ENCODE measurements at regions not wholly inside any gene's neighbourhood (a gene's known extent, or its start where the extent isn't known, plus 50 kb on each side); places are given as distances from the start of the nearest gene placed in this dataset.

DNA sequence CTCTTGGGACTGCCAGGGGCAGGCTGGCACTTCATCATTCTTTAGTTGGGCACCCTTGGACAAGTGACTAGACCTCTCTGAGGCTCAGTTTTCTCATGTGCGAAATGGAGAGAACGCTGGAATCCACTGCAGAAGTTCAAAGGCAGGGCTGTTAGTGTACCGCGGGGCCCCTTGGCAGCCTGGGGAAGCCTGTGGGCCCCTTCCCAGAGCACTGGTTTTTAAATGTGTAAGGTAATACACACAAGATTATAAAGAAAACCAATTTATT is 209.5 kb upstream of the MVB12B start (continued):
- TF ChIP-seq SREBF2 (IDR thresholded peaks at IDR 0.05; ENCODE audit: low read length), result no peak

GRCh38 chr9:126117631-126118030 is 209.0 kb upstream of the MVB12B start:
- H4K20me1 ChIP-seq (ENCODE audit: control insufficient read depth, insufficient read depth), result no peaks in the 10 kb centered on the region
- no peak overlapping the region for H2AFZ ChIP-seq (ENCODE audit: control insufficient read depth, low read depth, low read length)
- no peak overlapping the region for H3K9ac ChIP-seq (ENCODE audit: control insufficient read depth, insufficient read depth, low read length)
- no peak overlapping the region for H3K27ac ChIP-seq (ENCODE audit: control insufficient read depth, insufficient read depth)
- POLR2A ChIA-PET, result no interaction called here
- TF ChIP-seq BHLHE40 (IDR thresholded peaks at IDR 0.05; ENCODE audit: borderline replicate concordance in 1 of 2, low read depth in 2 of 2, low read length in 1 of 2) (no peak), LARP7 (IDR thresholded peaks at IDR 0.05) (no peak), KDM1A (IDR thresholded peaks at IDR 0.05; ENCODE audit: borderline replicate concordance) (no peak), TCF7 (IDR thresholded peaks at IDR 0.05; ENCODE audit: borderline replicate concordance) (no peak), PKNOX1 (IDR thresholded peaks at IDR 0.05) (no peak), POLR2A (IDR thresholded peaks at IDR 0.05; ENCODE audit: low read depth, low read length) (no peak), IRF5 (IDR thresholded peaks at IDR 0.05; ENCODE audit: borderline replicate concordance) (no peak), PAX5 (IDR thresholded peaks at IDR 0.05; ENCODE audit: borderline replicate concordance, low read depth, low read length) (no peak)
- intact Hi-C loops (cut with micrococcal nuclease; ENCODE audit: unreplicated experiment) (no loop called here), in situ Hi-C loops (cut with MboI) (no loop called here)
- peaks cover 2 to 6% of the 10 kb centered on the region in 2 experiments; a peak in 3 of 4 replicates for H3K27me3 ChIP-seq (replicated peaks in 1 of 2; ENCODE audit: control insufficient read depth in 2 of 2, insufficient read depth in 2 of 2, low read length in 1 of 2)
- H3K4me3 ChIP-seq, result no peak overlapping the region
- no peak overlapping the region for H3K4me2 ChIP-seq (ENCODE audit: control insufficient read depth, insufficient read depth)
- WGBS (ENCODE audit: insufficient coverage, insufficient replicate concordance, low lambda C conversion rate, missing lambda C conversion rate), result 37% methylated on average over 9 of the region's 9 CpGs
- no peak for ATAC-seq
- H3K79me2 ChIP-seq (ENCODE audit: control insufficient read depth, insufficient read depth, low read length), result no peaks in the 10 kb centered on the region
- RAD21 ChIA-PET (ENCODE audit: unreplicated experiment), result no interaction called here
- SMC1A ChIA-PET (ENCODE audit: uncharacterized antibody, unreplicated experiment), result no interaction called here
- no TSS peak for BruUV-seq (replicated peaks)
- no peaks in the 10 kb centered on the region for H3K4me1 ChIP-seq (ENCODE audit: control insufficient read depth, insufficient read depth, low read length)
- CTCF ChIA-PET, result no interaction called here
- no peak for FAIRE-seq
- no peaks in the 10 kb centered on the region for H3K36me3 ChIP-seq (ENCODE audit: control insufficient read depth in 2 of 2, insufficient read depth in 2 of 2, low read length in 1 of 2)
- no peaks in the 10 kb centered on the region for H3K9me3 ChIP-seq (replicated peaks; ENCODE audit: control insufficient read depth, insufficient read depth, low read length)
- DNase-seq (ENCODE audit: low read depth, low spot score), result no peak

Data from GM12878 (cell line).